SK-N-SH (cell line): ENCODE measurements at regions not wholly inside any gene's neighbourhood (a gene's known extent, or its start where the extent isn't known, plus 50 kb on each side); places are given as distances from the start of the nearest gene placed in this dataset.

ENCODE experiments used
- CTCF ChIA-PET: fragments of 300-600, 350-600 bp; formaldehyde crosslinking; extraction: SDS; loops from one replicate; lab custom pipeline; 2021; lab: Yijun Ruan, JAX
- POLR2A ChIA-PET: fragments of 350-600 bp; sonication (Branson Sonifier 250); formaldehyde crosslinking; extraction: SDS; loops from one replicate; lab custom pipeline; 2020; ENCODE audit warnings: antibody characterized with exemption, inconsistent platforms; lab: Yijun Ruan, JAX
- DNase-seq: peaks from one replicate; pipeline ENCODE4 v3.0.0; 2012
- H2AFZ ChIP-seq: fragments of 200-600 bp; sonication (generic); 2 replicates; pipeline ENCODE4 v1.8.1; 2016; ENCODE audit warnings: antibody characterized with exemption, mild to moderate bottlenecking, low read depth
- H3F3A ChIP-seq: fragments of 200-600 bp; sonication (generic); replicated peaks from 2 replicates; pipeline ENCODE3; 2016; ENCODE audit warnings: antibody characterized with exemption, mild to moderate bottlenecking; ENCODE audit not compliant: insufficient read depth
- H3K27ac ChIP-seq, 2 experiments: fragments of 200-500 bp in 1 of 2; fragments of 200-600 bp in 1 of 2; sonication (Bioruptor generic) in 1 of 2; sonication (generic), shearing (Covaris generic) in 1 of 2; 2 replicates each; pipeline versions ENCODE4 v1.5.1 to v1.6.1; 2014 to 2016; ENCODE audit warnings: low read depth in 2 of 2, inconsistent platforms in 1 of 2, low read length in 1 of 2, mild to moderate bottlenecking in 1 of 2, mixed read lengths in 1 of 2
- H3K27me3 ChIP-seq: fragments of 200-600 bp; sonication (generic), shearing (Covaris generic); 2 replicates; pipeline ENCODE4 v1.6.1; 2016; ENCODE audit warnings: mixed run types; ENCODE audit not compliant: insufficient read depth
- H3K36me3 ChIP-seq, 2 experiments: fragments of 200-500 bp in 1 of 2; fragments of 200-600 bp in 1 of 2; sonication (Bioruptor generic) in 1 of 2; sonication (generic) in 1 of 2; replicated peaks in 1 of 2; 2 replicates each; pipeline versions ENCODE3 to v1.5.1; 2014 to 2016; ENCODE audit warnings: low read length in 1 of 2, mild to moderate bottlenecking in 1 of 2; ENCODE audit not compliant: insufficient read depth in 2 of 2, control insufficient read depth in 1 of 2
- H3K4me1 ChIP-seq, 2 experiments: fragments of 200-500 bp in 1 of 2; fragments of 200-600 bp in 1 of 2; sonication (Bioruptor generic) in 1 of 2; sonication (generic), shearing (Covaris generic) in 1 of 2; 2 replicates each; pipeline versions ENCODE4 v1.5.1 to v1.6.1; 2014 to 2016; ENCODE audit warnings: low read depth in 1 of 2, low read length in 1 of 2, mixed run types in 1 of 2; ENCODE audit not compliant: insufficient read depth in 2 of 2, control insufficient read depth in 1 of 2
- H3K4me2 ChIP-seq: fragments of 200-600 bp; sonication (generic), shearing (Covaris generic); 2 replicates; pipeline ENCODE4 v1.6.1; 2017; ENCODE audit warnings: mixed run types
- H3K4me3 ChIP-seq, 2 experiments: fragments of 200-500 bp in 1 of 2; fragments of 200-600 bp in 1 of 2; sonication (Bioruptor generic) in 1 of 2; sonication (generic), shearing (Covaris generic) in 1 of 2; 2 replicates each; pipeline versions ENCODE4 v1.5.1 to v1.8.1; 2014 to 2016; ENCODE audit warnings: low read depth in 2 of 2, inconsistent platforms in 1 of 2, low read length in 1 of 2, mild to moderate bottlenecking in 1 of 2, mixed read lengths in 1 of 2, moderate library complexity in 1 of 2
- H3K79me2 ChIP-seq: fragments of 200-600 bp; sonication (generic); 2 replicates; pipeline ENCODE4 v1.8.1; 2017; ENCODE audit warnings: mild to moderate bottlenecking; ENCODE audit not compliant: insufficient read depth
- H3K9ac ChIP-seq: fragments of 200-600 bp; sonication (generic); 2 replicates; pipeline ENCODE4 v1.6.1; 2017; ENCODE audit warnings: mixed run types
- H3K9me2 ChIP-seq: fragments of 200-600 bp; sonication (generic); 2 replicates; pipeline ENCODE4 v1.6.1; 2017; ENCODE audit warnings: mixed run types
- H3K9me3 ChIP-seq: fragments of 200-600 bp; sonication (generic); 2 replicates; pipeline ENCODE4 v1.6.1; 2017; ENCODE audit warnings: mixed run types, mild to moderate bottlenecking, moderate library complexity
- H4K20me1 ChIP-seq: fragments of 200-600 bp; sonication (generic); 2 replicates; pipeline ENCODE4 v1.6.1; 2017; ENCODE audit warnings: mild to moderate bottlenecking, mixed run types; ENCODE audit not compliant: insufficient read depth
- EP300 ChIP-seq, 2 experiments: IDR thresholded peaks; 2 replicates each; pipeline versions ENCODE4 v1.4.0 to v1.6.1; 2012; ENCODE audit warnings: borderline replicate concordance in 1 of 2, low read depth in 1 of 2, low read length in 1 of 2
- EZH2phosphoT487 ChIP-seq: fragments of 200-600 bp; sonication (generic); IDR thresholded peaks from 2 replicates; pipeline ENCODE4 v1.6.1; 2017; ENCODE audit warnings: low read depth, mixed run types, mild to moderate bottlenecking, antibody characterized with exemption, moderate library complexity, borderline replicate concordance
- FOXJ3 ChIP-seq: sonication (generic); formaldehyde crosslinking; IDR thresholded peaks from 2 replicates; pipeline ENCODE4 v1.5.1; 2020; ENCODE audit warnings: mild to moderate bottlenecking, missing genetic modification reagents
- FOXM1 ChIP-seq: IDR thresholded peaks from 2 replicates; pipeline ENCODE4 v1.4.0; 2012; ENCODE audit warnings: low read depth, mild to moderate bottlenecking
- GABPA ChIP-seq: IDR thresholded peaks from 2 replicates; pipeline ENCODE4 v1.4.0; 2012; ENCODE audit warnings: low read depth, mild to moderate bottlenecking
- MXI1 ChIP-seq: IDR thresholded peaks from 2 replicates; pipeline ENCODE4 v1.6.1; 2012; ENCODE audit warnings: mild to moderate bottlenecking, low read depth, low read length, improper control_type of control experiment
- NFIC ChIP-seq: IDR thresholded peaks from 2 replicates; pipeline ENCODE4 v1.4.0; 2012; ENCODE audit warnings: borderline replicate concordance
- RAD21 ChIP-seq: IDR thresholded peaks from 2 replicates; pipeline ENCODE4 v1.6.1; 2012; ENCODE audit warnings: mild to moderate bottlenecking, low read length
- RCOR1 ChIP-seq: fragments of 150-350 bp; IDR thresholded peaks from 2 replicates; pipeline ENCODE4 v1.6.1; 2017; ENCODE audit warnings: antibody characterized with exemption, low read length
- RFX5 ChIP-seq: IDR thresholded peaks from 2 replicates; pipeline ENCODE4 v1.6.1; 2012; ENCODE audit warnings: mild to moderate bottlenecking, improper control_type of control experiment, low read length
- RXRA ChIP-seq: IDR thresholded peaks from 2 replicates; pipeline ENCODE4 v1.4.0; 2012; ENCODE audit warnings: low read depth, mild to moderate bottlenecking, borderline replicate concordance
- SIN3A ChIP-seq: IDR thresholded peaks from 2 replicates; pipeline ENCODE4 v1.6.1; 2012; ENCODE audit warnings: low read depth, mild to moderate bottlenecking, low read length, moderate library complexity, borderline replicate concordance
- TAF1 ChIP-seq: IDR thresholded peaks from 2 replicates; pipeline ENCODE4 v1.6.1; 2012; ENCODE audit warnings: low read depth, mild to moderate bottlenecking, low read length, moderate library complexity, borderline replicate concordance
- ZBTB33 ChIP-seq: IDR thresholded peaks from 2 replicates; pipeline ENCODE4 v1.4.0; 2012; ENCODE audit warnings: low read depth, borderline replicate concordance
- WGBS: methylation state at CpG from one replicate; pipeline ENCODE4 v1.1.6; 2017; ENCODE audit warnings: low lambda C conversion rate; 5-methylcytosine and 5-hydroxymethylcytosine counted together
- TF ChIP-seq, protein P1 (sequence below): fragments of 200-600 bp; sonication (generic); IDR thresholded peaks from 2 replicates; pipeline ENCODE4 v1.6.1; 2017; ENCODE audit warnings: antibody characterized with exemption, mild to moderate bottlenecking, moderate library complexity
- TF ChIP-seq, protein P2 (sequence below): fragments of 150-350 bp; IDR thresholded peaks from 2 replicates; pipeline ENCODE4 v1.6.1; 2016; ENCODE audit warnings: mild to moderate bottlenecking, low read depth, low read length
- TF ChIP-seq, protein P3 (sequence below): fragments of 150-350 bp; IDR thresholded peaks from 2 replicates; pipeline ENCODE4 v1.6.1; 2017; ENCODE audit warnings: antibody characterized with exemption, low read length, low read depth, borderline replicate concordance

DNA sequence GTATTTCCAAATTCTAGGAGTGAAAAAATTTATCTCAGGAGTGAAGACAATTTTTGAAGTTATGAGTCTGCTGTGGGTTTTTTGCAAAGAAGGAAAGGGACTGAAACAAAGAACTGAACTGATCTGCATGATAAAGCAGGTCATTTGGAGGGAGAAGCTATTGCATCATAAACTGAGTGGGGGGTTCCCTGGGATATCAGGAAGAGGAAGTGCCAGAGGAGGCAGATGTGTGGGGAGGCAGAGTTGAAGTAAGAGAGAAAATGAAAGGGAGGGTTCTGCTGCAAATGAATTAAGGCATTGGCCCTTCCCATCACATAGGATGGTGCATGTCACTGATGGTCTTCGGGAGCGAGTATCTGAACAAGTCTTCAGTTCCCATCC lies 379.2 kb downstream of the VPS13C start:
- no peaks in the 10 kb centered on the region for H4K20me1 ChIP-seq
- no peaks in the 10 kb centered on the region for H3K27me3 ChIP-seq
- H3F3A ChIP-seq = no peaks in the 10 kb centered on the region
- H3K9ac ChIP-seq = no peak overlapping the region
- H3K4me1 ChIP-seq = peaks cover 0 to 6% of the 10 kb centered on the region in 2 experiments; a peak in 2 of 4 replicates
- no peak for TF ChIP-seq RCOR1
- TF ChIP-seq ZBTB33 = no peak
- TF ChIP-seq FOXM1 = no peak
- TF ChIP-seq, protein P1, sequence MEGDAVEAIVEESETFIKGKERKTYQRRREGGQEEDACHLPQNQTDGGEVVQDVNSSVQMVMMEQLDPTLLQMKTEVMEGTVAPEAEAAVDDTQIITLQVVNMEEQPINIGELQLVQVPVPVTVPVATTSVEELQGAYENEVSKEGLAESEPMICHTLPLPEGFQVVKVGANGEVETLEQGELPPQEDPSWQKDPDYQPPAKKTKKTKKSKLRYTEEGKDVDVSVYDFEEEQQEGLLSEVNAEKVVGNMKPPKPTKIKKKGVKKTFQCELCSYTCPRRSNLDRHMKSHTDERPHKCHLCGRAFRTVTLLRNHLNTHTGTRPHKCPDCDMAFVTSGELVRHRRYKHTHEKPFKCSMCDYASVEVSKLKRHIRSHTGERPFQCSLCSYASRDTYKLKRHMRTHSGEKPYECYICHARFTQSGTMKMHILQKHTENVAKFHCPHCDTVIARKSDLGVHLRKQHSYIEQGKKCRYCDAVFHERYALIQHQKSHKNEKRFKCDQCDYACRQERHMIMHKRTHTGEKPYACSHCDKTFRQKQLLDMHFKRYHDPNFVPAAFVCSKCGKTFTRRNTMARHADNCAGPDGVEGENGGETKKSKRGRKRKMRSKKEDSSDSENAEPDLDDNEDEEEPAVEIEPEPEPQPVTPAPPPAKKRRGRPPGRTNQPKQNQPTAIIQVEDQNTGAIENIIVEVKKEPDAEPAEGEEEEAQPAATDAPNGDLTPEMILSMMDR = no peak
- TF ChIP-seq RAD21 = no peak
- no peak for TF ChIP-seq RFX5
- TF ChIP-seq NFIC = no peak
- TF ChIP-seq MXI1 = no peak
- TF ChIP-seq RXRA = no peak
- TF ChIP-seq, protein P2, sequence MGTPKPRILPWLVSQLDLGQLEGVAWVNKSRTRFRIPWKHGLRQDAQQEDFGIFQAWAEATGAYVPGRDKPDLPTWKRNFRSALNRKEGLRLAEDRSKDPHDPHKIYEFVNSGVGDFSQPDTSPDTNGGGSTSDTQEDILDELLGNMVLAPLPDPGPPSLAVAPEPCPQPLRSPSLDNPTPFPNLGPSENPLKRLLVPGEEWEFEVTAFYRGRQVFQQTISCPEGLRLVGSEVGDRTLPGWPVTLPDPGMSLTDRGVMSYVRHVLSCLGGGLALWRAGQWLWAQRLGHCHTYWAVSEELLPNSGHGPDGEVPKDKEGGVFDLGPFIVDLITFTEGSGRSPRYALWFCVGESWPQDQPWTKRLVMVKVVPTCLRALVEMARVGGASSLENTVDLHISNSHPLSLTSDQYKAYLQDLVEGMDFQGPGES = no peak
- no peak for TF ChIP-seq EP300 (IDR thresholded peaks at IDR 0.05; ENCODE audit: borderline replicate concordance in 1 of 2, low read depth in 1 of 2, low read length in 1 of 2)
- TF ChIP-seq FOXJ3 (CRISPR knock-in tag) = no peak
- TF ChIP-seq, protein P3, sequence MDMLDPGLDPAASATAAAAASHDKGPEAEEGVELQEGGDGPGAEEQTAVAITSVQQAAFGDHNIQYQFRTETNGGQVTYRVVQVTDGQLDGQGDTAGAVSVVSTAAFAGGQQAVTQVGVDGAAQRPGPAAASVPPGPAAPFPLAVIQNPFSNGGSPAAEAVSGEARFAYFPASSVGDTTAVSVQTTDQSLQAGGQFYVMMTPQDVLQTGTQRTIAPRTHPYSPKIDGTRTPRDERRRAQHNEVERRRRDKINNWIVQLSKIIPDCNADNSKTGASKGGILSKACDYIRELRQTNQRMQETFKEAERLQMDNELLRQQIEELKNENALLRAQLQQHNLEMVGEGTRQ = no peak
- no peak for TF ChIP-seq GABPA
- TF ChIP-seq TAF1 = no peak
- TF ChIP-seq EZH2phosphoT487 = no peak
- TF ChIP-seq SIN3A = no peak
- no peaks in the 10 kb centered on the region for H3K36me3 ChIP-seq
- H3K9me3 ChIP-seq = no peaks in the 10 kb centered on the region
- ChIA-PET POLR2A (no interaction called here), CTCF (interaction anchor here (1.2 kb wide), 1 partner anchor 19 kb away, joined by 3 read pairs; no protein-coding TSS in a partner anchor)
- no peaks in the 10 kb centered on the region for H3K9me2 ChIP-seq
- no peak for DNase-seq
- H3K4me2 ChIP-seq = no peak overlapping the region
- H2AFZ ChIP-seq = no peak overlapping the region
- no peak overlapping the region for H3K4me3 ChIP-seq
- H3K79me2 ChIP-seq = no peaks in the 10 kb centered on the region
- no peak overlapping the region for H3K27ac ChIP-seq
- 61% methylated on average over 2 of the region's 2 CpGs for WGBS
